ENCODE measurements at regions not wholly inside any gene's neighbourhood (a gene's known extent, or its start where the extent isn't known, plus 50 kb on each side); places are given as distances from the start of the nearest gene placed in this dataset.

DNA sequence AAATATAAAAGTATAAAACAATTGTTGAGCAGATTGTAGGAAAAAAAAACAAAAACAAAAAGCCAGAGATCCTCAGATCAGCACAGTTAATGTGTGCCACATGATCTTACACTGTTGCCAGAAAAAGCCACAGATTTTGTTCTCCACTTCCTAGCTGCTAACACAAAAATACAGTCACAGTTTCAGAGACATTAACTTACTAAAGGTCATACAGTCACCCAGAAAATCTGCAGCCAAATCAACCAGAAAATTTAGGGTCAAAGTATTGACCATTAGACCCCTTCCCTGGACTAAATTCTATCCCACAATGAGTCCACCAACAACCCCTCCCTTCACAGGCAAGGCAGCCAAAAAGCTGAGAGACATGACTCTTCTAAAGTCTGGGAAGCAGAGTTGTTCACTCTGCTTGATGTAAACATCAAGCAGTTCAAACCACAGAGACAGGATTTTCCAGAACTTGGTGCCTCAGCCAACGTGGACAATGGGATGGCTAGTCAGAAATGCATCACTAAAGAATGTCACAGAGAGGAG lies 59.1 kb downstream of the SST start:
- Histone ChIP-seq H3K36me3 (no peaks in the 10 kb centered on the region), H3K9me3 (no peaks in the 10 kb centered on the region), H3K4me3 (no peak overlapping the region), H3K4me1 (no peaks in the 10 kb centered on the region), H3K27ac (no peak overlapping the region), H3K27me3 (no peaks in the 10 kb centered on the region)
- TF ChIP-seq POLR2A (IDR thresholded peaks at IDR 0.05), result no peak
- no peak for TF ChIP-seq EP300 (IDR thresholded peaks at IDR 0.05)
- no peak for TF ChIP-seq CTCF (IDR thresholded peaks at IDR 0.05)
- TF ChIP-seq POLR2AphosphoS5 (IDR thresholded peaks at IDR 0.05), result no peak
- DNase-seq (no peak), ATAC-seq (ENCODE audit: low FRiP score in 2 of 2) (no peak)
- 11 to 13% methylated on average over 1 of the region's 1 CpG for WGBS, 2 donors

GRCh38 chr3:187594272-187594671 lies 75.9 kb downstream of the SST start:
- no peak overlapping the region for H3K27ac ChIP-seq
- no peaks in the 10 kb centered on the region for H3K9me3 ChIP-seq
- H3K4me3 ChIP-seq, result no peak overlapping the region
- TF ChIP-seq CTCF (IDR thresholded peaks at IDR 0.05) (no peak), POLR2A (IDR thresholded peaks at IDR 0.05) (no peak), EP300 (IDR thresholded peaks at IDR 0.05) (no peak), POLR2AphosphoS5 (IDR thresholded peaks at IDR 0.05) (no peak)
- DNase-seq (no peak), ATAC-seq (ENCODE audit: low FRiP score in 2 of 2) (no peak)
- WGBS, 2 donors, result 27 to 33% methylated on average over 2 of the region's 2 CpGs
- H3K4me1 ChIP-seq, result no peaks in the 10 kb centered on the region
- H3K36me3 ChIP-seq, result no peaks in the 10 kb centered on the region
- no peaks in the 10 kb centered on the region for H3K27me3 ChIP-seq

GRCh38 chr3:187593451-187593850 lies 76.7 kb downstream of the SST start:
- TF ChIP-seq POLR2AphosphoS5 (IDR thresholded peaks at IDR 0.05), result no peak
- no peak for TF ChIP-seq POLR2A (IDR thresholded peaks at IDR 0.05)
- no peak for TF ChIP-seq EP300 (IDR thresholded peaks at IDR 0.05)
- no peak for TF ChIP-seq CTCF (IDR thresholded peaks at IDR 0.05)
- H3K27me3 ChIP-seq, result no peaks in the 10 kb centered on the region
- H3K27ac ChIP-seq, result no peak overlapping the region
- WGBS, 2 donors, result 76 to 79% methylated on average over 5 of the region's 5 CpGs
- no peaks in the 10 kb centered on the region for H3K4me1 ChIP-seq
- no peak overlapping the region for H3K4me3 ChIP-seq
- H3K9me3 ChIP-seq, result no peaks in the 10 kb centered on the region
- ATAC-seq (ENCODE audit: low FRiP score in 2 of 2) (no peak), DNase-seq (no peak)
- no peaks in the 10 kb centered on the region for H3K36me3 ChIP-seq

- 65 to 68% methylated on average over 10 of the region's 10 CpGs for WGBS, 2 donors
- no peak overlapping the region for H3K4me3 ChIP-seq
- H3K4me1 ChIP-seq, result no peaks in the 10 kb centered on the region
- no peaks in the 10 kb centered on the region for H3K9me3 ChIP-seq
- H3K27me3 ChIP-seq, result no peaks in the 10 kb centered on the region
- TF ChIP-seq POLR2AphosphoS5 (IDR thresholded peaks at IDR 0.05) (no peak), POLR2A (IDR thresholded peaks at IDR 0.05) (no peak), EP300 (IDR thresholded peaks at IDR 0.05) (no peak), CTCF (IDR thresholded peaks at IDR 0.05) (no peak)
- ATAC-seq (ENCODE audit: low FRiP score in 2 of 2) (no peak), DNase-seq (no peak)
- no peaks in the 10 kb centered on the region for H3K36me3 ChIP-seq
- no peak overlapping the region for H3K27ac ChIP-seq
Measured at GRCh38 chr3:187590861-187591576, 79.2 kb downstream of the SST start.

DNA sequence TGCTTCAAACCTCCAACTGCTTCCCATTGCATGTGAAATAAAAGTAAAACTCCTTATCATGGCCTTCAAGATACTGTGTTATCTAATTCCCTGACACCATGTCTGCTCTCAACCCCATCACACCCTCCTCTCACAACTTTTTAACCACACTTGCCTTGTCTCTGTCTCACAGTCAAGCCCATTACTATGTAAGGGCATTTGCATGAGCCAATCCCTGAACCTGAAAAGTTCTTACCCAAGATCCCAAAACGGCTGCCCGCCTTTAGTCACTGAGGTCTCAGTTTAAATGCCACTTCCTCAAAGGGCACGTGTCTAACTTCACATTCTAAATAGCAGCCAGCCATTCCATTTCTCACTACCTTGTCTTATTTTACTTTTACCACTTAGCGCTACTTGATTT lies 83.1 kb downstream of the SST start:
- no peaks in the 10 kb centered on the region for H3K27me3 ChIP-seq
- H3K9me3 ChIP-seq, result no peaks in the 10 kb centered on the region
- no peaks in the 10 kb centered on the region for H3K36me3 ChIP-seq
- 78 to 81% methylated on average over 4 of the region's 4 CpGs for WGBS, 2 donors
- H3K27ac ChIP-seq, result no peak overlapping the region
- H3K4me3 ChIP-seq, result no peak overlapping the region
- DNase-seq (no peak), ATAC-seq (ENCODE audit: low FRiP score in 2 of 2) (no peak)
- H3K4me1 ChIP-seq, result no peaks in the 10 kb centered on the region
- TF ChIP-seq EP300 (IDR thresholded peaks at IDR 0.05) (no peak), POLR2AphosphoS5 (IDR thresholded peaks at IDR 0.05) (no peak), POLR2A (IDR thresholded peaks at IDR 0.05) (no peak), CTCF (IDR thresholded peaks at IDR 0.05) (no peak)
